CD14-positive monocyte (primary cell): ENCODE measurements at regions not wholly inside any gene's neighbourhood (a gene's known extent, or its start where the extent isn't known, plus 50 kb on each side); places are given as distances from the start of the nearest gene placed in this dataset.

Source experiments
- DNase-seq, 3 donors: peaks; one replicate each; pipeline ENCODE4 v3.0.0-alpha.2; 2011 to 2022
- H2AFZ ChIP-seq: 2 replicates; pipeline ENCODE4 v1.6.0; 2012; ENCODE audit warnings: mild to moderate bottlenecking, low read depth, low read length, inconsistent platforms; ENCODE audit not compliant: insufficient read depth, poor library complexity, severe bottlenecking
- H3K27ac ChIP-seq, 2 donors: 1 replicate in 1 of 2; 2 replicates in 1 of 2; pipeline ENCODE4 v1.5.1; 2012 to 2013; ENCODE audit warnings: low read length in 2 of 2, control low read depth in 1 of 2, inconsistent platforms in 1 of 2, low read depth in 1 of 2, mild to moderate bottlenecking in 1 of 2
- H3K27me3 ChIP-seq, 2 donors: one replicate each; pipeline versions ENCODE4 v1.6.0 to v1.6.1; 2011 to 2013; ENCODE audit warnings: low read length in 2 of 2; ENCODE audit not compliant: control insufficient read depth in 2 of 2, insufficient read depth in 2 of 2
- H3K36me3 ChIP-seq, 2 donors: replicated peaks in 1 of 2; 1 replicate in 1 of 2; 2 replicates in 1 of 2; pipeline versions ENCODE4 v1.5.1 to v1.6.1; 2012 to 2013; ENCODE audit warnings: low read length in 2 of 2, control low read depth in 1 of 2, inconsistent platforms in 1 of 2, mild to moderate bottlenecking in 1 of 2; ENCODE audit not compliant: insufficient read depth in 2 of 2, control insufficient read depth in 1 of 2
- H3K4me1 ChIP-seq, 2 donors: 1 replicate in 1 of 2; 2 replicates in 1 of 2; pipeline versions ENCODE4 v1.5.1 to v1.6.1; 2012 to 2013; ENCODE audit warnings: low read length in 2 of 2, control low read depth in 1 of 2, inconsistent platforms in 1 of 2, mild to moderate bottlenecking in 1 of 2, moderate library complexity in 1 of 2; ENCODE audit not compliant: insufficient read depth in 2 of 2, control insufficient read depth in 1 of 2
- H3K4me2 ChIP-seq: replicated peaks from 2 replicates; pipeline ENCODE3; 2012; ENCODE audit warnings: low read length, moderate library complexity, mild to moderate bottlenecking; ENCODE audit not compliant: poor library complexity, severe bottlenecking; ENCODE audit errors: extremely low read depth
- H3K4me3 ChIP-seq, 3 experiments: fragments of 200-600 bp in 1 of 3; sonication (generic) in 1 of 3; replicated peaks in 1 of 3; 1 replicate in 2 of 3; 2 replicates in 1 of 3; pipeline ENCODE4 v1.5.1; 2011 to 2013; ENCODE audit warnings: low read length in 3 of 3, mild to moderate bottlenecking in 3 of 3, control low read depth in 2 of 3, low read depth in 2 of 3, inconsistent platforms in 1 of 3, moderate library complexity in 1 of 3
- H3K79me2 ChIP-seq: 2 replicates; pipeline ENCODE4 v1.6.0; 2012; ENCODE audit warnings: mild to moderate bottlenecking, control low read depth, inconsistent platforms, low read length, moderate library complexity; ENCODE audit not compliant: insufficient read depth
- H3K9ac ChIP-seq: 2 replicates; pipeline ENCODE4 v1.6.0; 2017; ENCODE audit warnings: low read length, mild to moderate bottlenecking; ENCODE audit not compliant: insufficient read depth, poor library complexity, severe bottlenecking
- H3K9me3 ChIP-seq, 2 donors: replicated peaks in 1 of 2; 1 replicate in 1 of 2; 2 replicates in 1 of 2; pipeline versions ENCODE4 v1.5.1 to v1.6.1; 2012 to 2013; ENCODE audit warnings: low read length in 2 of 2, control low read depth in 1 of 2; ENCODE audit not compliant: control insufficient read depth in 1 of 2, insufficient read depth in 1 of 2
- H4K20me1 ChIP-seq: 2 replicates; pipeline ENCODE4 v1.6.0; 2012; ENCODE audit warnings: mild to moderate bottlenecking, low read length, control low read depth, moderate library complexity; ENCODE audit not compliant: insufficient read depth
- H3K27ac Mint-ChIP-seq, 7 donors: one replicate each; pipeline ENCODE4 v1.8.0; 2020; ENCODE audit warnings: mild to moderate bottlenecking in 7 of 7, mixed read lengths in 7 of 7, moderate library complexity in 6 of 7, inconsistent platforms in 2 of 7
- H3K27me3 Mint-ChIP-seq, 3 donors: one replicate each; pipeline ENCODE4 v1.8.0; 2021 to 2022; ENCODE audit warnings: low read depth in 3 of 3, mild to moderate bottlenecking in 3 of 3, mixed read lengths in 3 of 3, moderate library complexity in 3 of 3, inconsistent platforms in 1 of 3
- H3K36me3 Mint-ChIP-seq, 2 donors: one replicate each; pipeline ENCODE4 v1.8.0; 2020; ENCODE audit warnings: mixed read lengths in 2 of 2, inconsistent platforms in 1 of 2, mild to moderate bottlenecking in 1 of 2
- H3K4me1 Mint-ChIP-seq: one replicate; pipeline ENCODE4 v1.8.0; 2020; ENCODE audit warnings: mild to moderate bottlenecking, mixed read lengths
- H3K4me3 Mint-ChIP-seq, 2 donors: one replicate each; pipeline ENCODE4 v1.8.0; 2020; ENCODE audit warnings: mild to moderate bottlenecking in 2 of 2, mixed read lengths in 2 of 2, moderate library complexity in 1 of 2
- H3K9me3 Mint-ChIP-seq, 7 donors: one replicate each; pipeline ENCODE4 v1.8.0; 2020 to 2022; ENCODE audit warnings: mixed read lengths in 7 of 7, mild to moderate bottlenecking in 6 of 7, moderate library complexity in 6 of 7, inconsistent platforms in 2 of 7
- CTCF ChIP-seq: fragments of 200-600 bp; IDR thresholded peaks from one replicate; pipeline ENCODE4 v1.8.0; 2022; ENCODE audit warnings: antibody characterized with exemption, mild to moderate bottlenecking
- WGBS: methylation state at CpG from one replicate; pipeline ENCODE4 v1.1.5; 2013; ENCODE audit warnings: missing lambda C conversion rate; ENCODE audit not compliant: insufficient coverage; 5-methylcytosine and 5-hydroxymethylcytosine counted together
- intact Hi-C, 2 donors: fragments of 100-400 bp; cut with micrococcal nuclease; formaldehyde crosslinking; loops; one replicate each; pipeline versions ENCODE4 v1.15.0 to v1.15.1; 2023

GRCh38 chr20:57831993-57832585 lies 122.3 kb upstream of the PMEPA1 start:
- intact Hi-C loops: no loop called here
- no peak overlapping the region for H3K4me3 ChIP-seq
- no peaks in the 10 kb centered on the region for H3K4me1 ChIP-seq
- no peaks in the 10 kb centered on the region for H3K79me2 ChIP-seq
- peaks cover 1 to 7% (median 4%) of the 10 kb centered on the region in 3 donors for H3K27me3 Mint-ChIP-seq
- no peaks in the 10 kb centered on the region for H3K36me3 ChIP-seq
- no peak for TF ChIP-seq CTCF
- H3K4me3 Mint-ChIP-seq: no peak overlapping the region
- H3K36me3 Mint-ChIP-seq: no peaks in the 10 kb centered on the region
- no peak overlapping the region for H3K27ac ChIP-seq
- H3K9ac ChIP-seq: no peak overlapping the region
- H3K27ac Mint-ChIP-seq: no peak overlapping the region
- H4K20me1 ChIP-seq: no peaks in the 10 kb centered on the region
- no peak overlapping the region for H2AFZ ChIP-seq
- no peaks in the 10 kb centered on the region for H3K27me3 ChIP-seq
- whole genome bisulfite sequencing: 84% methylated on average over 8 of the region's 8 CpGs
- H3K4me2 ChIP-seq: no peak overlapping the region
- no peaks in the 10 kb centered on the region for H3K9me3 Mint-ChIP-seq
- DNase-seq: no peak
- no peaks in the 10 kb centered on the region for H3K9me3 ChIP-seq
- no peaks in the 10 kb centered on the region for H3K4me1 Mint-ChIP-seq

- Histone ChIP-seq H3K4me3 (no peak overlapping the region), H3K9me3 (no peaks in the 10 kb centered on the region), H3K27me3 (no peaks in the 10 kb centered on the region), H3K79me2 (no peaks in the 10 kb centered on the region), H3K4me1 (no peaks in the 10 kb centered on the region), H2AFZ (no peak overlapping the region), H3K27ac (no peak overlapping the region), H3K9ac (no peak overlapping the region), H3K36me3 (no peaks in the 10 kb centered on the region), H3K4me2 (no peak overlapping the region), H4K20me1 (no peaks in the 10 kb centered on the region)
- intact Hi-C loops: no loop called here
- H3K4me1 Mint-ChIP-seq: no peaks in the 10 kb centered on the region
- no peak overlapping the region for H3K4me3 Mint-ChIP-seq
- no peaks in the 10 kb centered on the region for H3K9me3 Mint-ChIP-seq
- no peaks in the 10 kb centered on the region for H3K36me3 Mint-ChIP-seq
- H3K27ac Mint-ChIP-seq: no peak overlapping the region
- WGBS: 83% methylated on average over 7 of the region's 9 CpGs
- TF ChIP-seq CTCF: no peak
- peaks cover 3 to 7% (median 4%) of the 10 kb centered on the region in 3 donors for H3K27me3 Mint-ChIP-seq
- DNase-seq: no peak
Measured at GRCh38 chr20:57831326-57831992, 121.6 kb upstream of the PMEPA1 start.
